ENCODE measurements at regions not wholly inside any gene's neighbourhood (a gene's known extent, or its start where the extent isn't known, plus 50 kb on each side); places are given as distances from the start of the nearest gene placed in this dataset.

DNA sequence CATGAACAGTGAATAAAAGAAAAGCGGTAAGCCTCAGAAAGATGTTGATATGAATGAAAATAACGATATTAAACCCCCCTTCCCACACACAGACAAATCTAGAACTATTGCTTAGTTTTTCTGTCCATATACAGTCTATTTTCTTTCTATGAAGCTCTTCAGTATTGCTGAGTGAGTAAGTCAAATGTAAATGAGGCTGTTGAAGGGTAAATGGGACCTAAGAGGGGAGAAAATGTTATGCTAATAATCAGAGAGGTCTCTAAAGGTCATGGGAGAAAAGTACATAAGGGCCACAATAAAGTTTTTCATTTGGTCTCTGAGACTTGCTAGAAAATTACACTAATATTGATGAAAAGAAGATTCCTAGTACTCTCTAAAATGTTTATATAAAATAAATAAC is 56.2 kb downstream of the PABPC4L start:
- TF ChIP-seq, protein P1, sequence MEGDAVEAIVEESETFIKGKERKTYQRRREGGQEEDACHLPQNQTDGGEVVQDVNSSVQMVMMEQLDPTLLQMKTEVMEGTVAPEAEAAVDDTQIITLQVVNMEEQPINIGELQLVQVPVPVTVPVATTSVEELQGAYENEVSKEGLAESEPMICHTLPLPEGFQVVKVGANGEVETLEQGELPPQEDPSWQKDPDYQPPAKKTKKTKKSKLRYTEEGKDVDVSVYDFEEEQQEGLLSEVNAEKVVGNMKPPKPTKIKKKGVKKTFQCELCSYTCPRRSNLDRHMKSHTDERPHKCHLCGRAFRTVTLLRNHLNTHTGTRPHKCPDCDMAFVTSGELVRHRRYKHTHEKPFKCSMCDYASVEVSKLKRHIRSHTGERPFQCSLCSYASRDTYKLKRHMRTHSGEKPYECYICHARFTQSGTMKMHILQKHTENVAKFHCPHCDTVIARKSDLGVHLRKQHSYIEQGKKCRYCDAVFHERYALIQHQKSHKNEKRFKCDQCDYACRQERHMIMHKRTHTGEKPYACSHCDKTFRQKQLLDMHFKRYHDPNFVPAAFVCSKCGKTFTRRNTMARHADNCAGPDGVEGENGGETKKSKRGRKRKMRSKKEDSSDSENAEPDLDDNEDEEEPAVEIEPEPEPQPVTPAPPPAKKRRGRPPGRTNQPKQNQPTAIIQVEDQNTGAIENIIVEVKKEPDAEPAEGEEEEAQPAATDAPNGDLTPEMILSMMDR (IDR thresholded peaks at IDR 0.05; ENCODE audit: poor library complexity, severe bottlenecking) = no peak
- TF ChIP-seq POLR2AphosphoS5 (IDR thresholded peaks at IDR 0.05) = no peak
- TF ChIP-seq, protein P2, sequence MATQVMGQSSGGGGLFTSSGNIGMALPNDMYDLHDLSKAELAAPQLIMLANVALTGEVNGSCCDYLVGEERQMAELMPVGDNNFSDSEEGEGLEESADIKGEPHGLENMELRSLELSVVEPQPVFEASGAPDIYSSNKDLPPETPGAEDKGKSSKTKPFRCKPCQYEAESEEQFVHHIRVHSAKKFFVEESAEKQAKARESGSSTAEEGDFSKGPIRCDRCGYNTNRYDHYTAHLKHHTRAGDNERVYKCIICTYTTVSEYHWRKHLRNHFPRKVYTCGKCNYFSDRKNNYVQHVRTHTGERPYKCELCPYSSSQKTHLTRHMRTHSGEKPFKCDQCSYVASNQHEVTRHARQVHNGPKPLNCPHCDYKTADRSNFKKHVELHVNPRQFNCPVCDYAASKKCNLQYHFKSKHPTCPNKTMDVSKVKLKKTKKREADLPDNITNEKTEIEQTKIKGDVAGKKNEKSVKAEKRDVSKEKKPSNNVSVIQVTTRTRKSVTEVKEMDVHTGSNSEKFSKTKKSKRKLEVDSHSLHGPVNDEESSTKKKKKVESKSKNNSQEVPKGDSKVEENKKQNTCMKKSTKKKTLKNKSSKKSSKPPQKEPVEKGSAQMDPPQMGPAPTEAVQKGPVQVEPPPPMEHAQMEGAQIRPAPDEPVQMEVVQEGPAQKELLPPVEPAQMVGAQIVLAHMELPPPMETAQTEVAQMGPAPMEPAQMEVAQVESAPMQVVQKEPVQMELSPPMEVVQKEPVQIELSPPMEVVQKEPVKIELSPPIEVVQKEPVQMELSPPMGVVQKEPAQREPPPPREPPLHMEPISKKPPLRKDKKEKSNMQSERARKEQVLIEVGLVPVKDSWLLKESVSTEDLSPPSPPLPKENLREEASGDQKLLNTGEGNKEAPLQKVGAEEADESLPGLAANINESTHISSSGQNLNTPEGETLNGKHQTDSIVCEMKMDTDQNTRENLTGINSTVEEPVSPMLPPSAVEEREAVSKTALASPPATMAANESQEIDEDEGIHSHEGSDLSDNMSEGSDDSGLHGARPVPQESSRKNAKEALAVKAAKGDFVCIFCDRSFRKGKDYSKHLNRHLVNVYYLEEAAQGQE (IDR thresholded peaks at IDR 0.05; ENCODE audit: borderline replicate concordance) = no peak
- no peak for TF ChIP-seq EP300 (conservative IDR thresholded peaks at IDR 0.05; ENCODE audit: poor library complexity, severe bottlenecking)
- no peak for TF ChIP-seq EZH2 (IDR thresholded peaks at IDR 0.05; ENCODE audit: borderline replicate concordance, insufficient read depth, low read length, poor library complexity, severe bottlenecking)
- no peak for TF ChIP-seq TAF1 (IDR thresholded peaks at IDR 0.05; ENCODE audit: low read depth)
- TF ChIP-seq SMC3 (conservative IDR thresholded peaks at IDR 0.05; ENCODE audit: poor library complexity) = no peak
- no peak for TF ChIP-seq RAD21 (conservative IDR thresholded peaks at IDR 0.05)

Data from neural cell (in vitro differentiated cells).